ENCODE measurements at regions not wholly inside any gene's neighbourhood (a gene's known extent, or its start where the extent isn't known, plus 50 kb on each side); places are given as distances from the start of the nearest gene placed in this dataset.

GRCh38 chr2:14285812-14286211 is 346.7 kb upstream of the LRATD1 start (continued):
- no peak for TF ChIP-seq CHD7 (IDR thresholded peaks at IDR 0.05; ENCODE audit: insufficient replicate concordance, low read length)
- no peak for TF ChIP-seq JUND (IDR thresholded peaks at IDR 0.05; ENCODE audit: low read length)
- TF ChIP-seq GTF2F1 (IDR thresholded peaks at IDR 0.05; ENCODE audit: borderline replicate concordance, low read depth, low read length), result no peak
- TF ChIP-seq NANOG (IDR thresholded peaks at IDR 0.05; ENCODE audit: insufficient read depth, low read depth, low read length, poor library complexity, severe bottlenecking), result no peak
- TF ChIP-seq, protein P1, sequence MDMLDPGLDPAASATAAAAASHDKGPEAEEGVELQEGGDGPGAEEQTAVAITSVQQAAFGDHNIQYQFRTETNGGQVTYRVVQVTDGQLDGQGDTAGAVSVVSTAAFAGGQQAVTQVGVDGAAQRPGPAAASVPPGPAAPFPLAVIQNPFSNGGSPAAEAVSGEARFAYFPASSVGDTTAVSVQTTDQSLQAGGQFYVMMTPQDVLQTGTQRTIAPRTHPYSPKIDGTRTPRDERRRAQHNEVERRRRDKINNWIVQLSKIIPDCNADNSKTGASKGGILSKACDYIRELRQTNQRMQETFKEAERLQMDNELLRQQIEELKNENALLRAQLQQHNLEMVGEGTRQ (IDR thresholded peaks at IDR 0.05; ENCODE audit: low read length), result no peak
- no peak for TF ChIP-seq RAD21 (IDR thresholded peaks at IDR 0.05 in 1 of 2, conservative IDR thresholded peaks at IDR 0.05 in 1 of 2; ENCODE audit: low read depth in 2 of 2, low read length in 2 of 2)
- TF ChIP-seq NRF1 (IDR thresholded peaks at IDR 0.05; ENCODE audit: low read depth, low read length), result no peak
- TF ChIP-seq TAF1 (IDR thresholded peaks at IDR 0.05; ENCODE audit: low read depth, low read length), result no peak
- no peak for TF ChIP-seq ZNF274 (IDR thresholded peaks at IDR 0.05; ENCODE audit: borderline replicate concordance, extremely low read depth, low read length)
- TF ChIP-seq CREB1 (IDR thresholded peaks at IDR 0.05), result no peak
- TF ChIP-seq TAF7 (optimal IDR thresholded peaks at IDR 0.05; ENCODE audit: borderline replicate concordance, low read depth, low read length), result no peak

Measured in H1 (cell line).